Stimulated activated CD4-positive, alpha-beta T cell treated with anti-CD3 and anti-CD28 coated beads, Interleukin-15, amount 100 ng/mL, for 48 hours (primary cell): ENCODE measurements at regions not wholly inside any gene's neighbourhood (a gene's known extent, or its start where the extent isn't known, plus 50 kb on each side); places are given as distances from the start of the nearest gene placed in this dataset.
"Not testable (repeated sequence)": the region's sequence is repeated elsewhere in the genome, so short reads cannot be mapped to it uniquely, and the experiment has no call there.

Source experiments
- DNase-seq, 2 donors: peaks; one replicate each; pipeline ENCODE4 v3.0.0-alpha.2; 2020; ENCODE audit warnings: low read depth in 2 of 2

- DNase-seq, result no peak
Observed at GRCh38 chr10:80750268-80750667, 212.6 kb downstream of the SH2D4B start.

DNA sequence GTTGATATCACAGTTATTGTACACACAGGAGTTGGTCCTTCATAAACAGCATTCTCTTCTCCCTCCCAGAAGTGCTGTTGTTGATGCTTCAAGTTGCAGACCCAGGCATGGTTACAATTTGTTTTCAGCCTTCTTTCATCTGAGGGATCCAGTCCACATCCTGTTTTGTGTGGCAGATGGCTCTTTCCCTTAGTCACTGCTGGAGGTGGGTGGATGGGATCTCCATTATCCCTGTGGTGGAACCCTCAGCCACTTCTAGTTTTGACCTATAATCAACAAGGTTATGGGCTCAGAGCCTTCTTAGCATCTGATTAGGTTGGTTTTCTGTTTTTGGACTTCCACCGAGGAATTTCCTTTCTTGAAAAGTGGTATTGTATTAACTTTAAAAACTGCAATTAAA is 214.2 kb downstream of the SH2D4B start:
- no peak for DNase-seq

GRCh38 chr10:80753612-80754011 is 215.9 kb downstream of the SH2D4B start:
- no peak for DNase-seq

GRCh38 chr10:80755893-80756292 is 218.2 kb downstream of the SH2D4B start:
- no peak for DNase-seq

- no peak for DNase-seq
Observed at GRCh38 chr10:80759693-80760092, 222.0 kb downstream of the SH2D4B start.

GRCh38 chr10:80760914-80761371 is 223.2 kb downstream of the SH2D4B start:
- DNase-seq, result no peak

DNA sequence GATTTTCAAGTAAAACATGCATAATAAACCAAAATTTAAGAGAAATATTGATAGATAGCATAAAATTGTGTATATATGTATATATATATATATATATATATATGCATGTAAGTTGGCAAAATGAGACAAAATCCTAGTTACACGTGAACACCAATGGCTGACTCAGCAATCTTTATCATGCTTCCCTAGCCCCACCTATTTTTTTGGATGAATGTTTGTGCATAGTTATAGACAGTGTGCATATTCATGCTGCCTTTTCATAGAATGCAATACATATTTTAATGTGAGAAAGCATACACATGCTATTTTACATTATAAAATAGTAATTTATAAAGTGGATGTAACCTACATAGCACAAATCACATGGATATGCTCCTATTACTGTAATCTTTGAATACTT is 230.3 kb downstream of the SH2D4B start:
- DNase-seq, result no peak

DNA sequence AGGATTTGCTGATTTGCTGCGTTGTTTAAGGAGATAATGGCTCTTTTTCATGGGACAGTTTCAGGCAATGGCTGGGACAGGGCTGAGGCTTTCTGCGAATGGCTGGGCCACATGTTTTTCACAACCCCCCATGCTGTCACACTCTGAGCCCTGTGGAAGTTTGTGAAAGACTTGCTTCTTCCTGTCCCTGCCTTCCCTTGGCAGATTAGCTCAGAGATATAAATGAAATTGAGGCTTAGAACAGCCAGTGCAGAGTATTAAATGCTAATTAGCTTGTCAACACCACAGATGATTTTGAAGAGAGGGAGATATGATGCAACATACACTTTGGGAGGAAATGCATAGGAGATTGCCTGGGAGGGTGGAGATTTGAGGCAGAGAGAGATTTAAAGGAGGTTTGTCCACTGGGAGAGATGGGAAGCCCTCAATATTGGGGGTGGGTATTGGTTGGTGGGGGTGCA is 232.0 kb downstream of the SH2D4B start:
- DNase-seq, result no peak

GRCh38 chr10:80770239-80770638 is 232.5 kb downstream of the SH2D4B start:
- no peak for DNase-seq

DNA sequence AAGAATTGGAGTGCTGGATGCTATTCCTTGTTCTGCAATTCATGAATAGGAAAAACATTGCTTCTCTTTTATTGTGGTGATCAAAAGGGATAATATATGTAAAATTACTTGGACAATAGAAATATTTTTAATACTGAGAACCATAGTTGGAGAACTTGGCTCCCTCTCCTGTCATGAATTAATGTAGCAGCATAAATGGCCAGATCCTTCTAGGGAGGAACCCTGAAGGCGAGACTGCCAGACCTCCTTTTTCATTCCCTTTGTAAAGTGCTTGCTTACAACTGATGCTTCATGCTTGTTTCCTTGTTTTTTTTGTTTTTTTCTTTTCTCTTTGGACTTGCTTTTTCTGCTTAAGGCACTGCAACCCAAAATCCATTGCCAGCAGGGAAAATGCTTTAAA is 233.6 kb downstream of the SH2D4B start:
- DNase-seq, result no peak

GRCh38 chr10:80771902-80772555 is 234.3 kb downstream of the SH2D4B start:
- no peak for DNase-seq

DNA sequence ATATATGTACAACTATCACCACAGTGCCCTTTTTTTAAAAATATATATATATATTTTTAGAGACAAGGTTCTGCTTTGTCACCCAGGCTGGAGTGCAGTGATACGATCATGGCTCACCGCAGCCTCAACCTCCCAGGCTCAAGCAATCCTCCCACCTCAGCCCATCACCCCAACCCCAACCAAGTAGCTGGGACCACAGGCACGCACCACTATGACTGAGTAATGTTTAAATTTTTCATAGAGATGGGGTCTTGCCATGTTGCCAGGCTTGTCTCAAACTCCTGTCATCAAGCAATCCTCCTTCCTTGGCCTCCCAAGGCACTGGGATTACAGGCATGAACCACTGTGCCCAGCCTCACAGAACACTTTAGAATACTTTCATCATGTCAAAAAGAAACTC is 234.9 kb downstream of the SH2D4B start:
- no peak for DNase-seq

GRCh38 chr10:80784695-80785094 is 247.0 kb downstream of the SH2D4B start:
- DNase-seq, result no peak

DNA sequence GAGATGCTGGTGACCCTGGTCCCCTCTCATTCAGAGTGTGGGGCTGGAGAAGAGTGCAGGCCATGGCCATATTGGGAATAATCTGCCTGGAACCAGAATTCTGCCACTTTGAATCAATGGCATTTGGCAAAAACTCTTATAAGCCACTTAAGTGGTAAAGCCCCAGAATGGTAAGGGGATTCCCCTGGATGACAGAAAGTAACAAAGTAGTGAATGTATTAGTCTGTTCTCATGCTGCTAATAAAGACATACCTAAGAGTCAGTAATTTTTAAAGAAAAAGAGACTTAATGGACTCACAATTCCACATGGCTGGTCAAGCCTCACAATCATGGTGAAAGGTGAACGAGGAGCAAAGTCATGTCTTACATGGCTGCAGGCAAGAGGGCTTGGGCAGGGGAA is 248.6 kb downstream of the SH2D4B start:
- no peak for DNase-seq

GRCh38 chr10:80787952-80788351 is 250.2 kb downstream of the SH2D4B start:
- no peak for DNase-seq

GRCh38 chr10:80794994-80795393 is 257.3 kb downstream of the SH2D4B start:
- no peak for DNase-seq

DNA sequence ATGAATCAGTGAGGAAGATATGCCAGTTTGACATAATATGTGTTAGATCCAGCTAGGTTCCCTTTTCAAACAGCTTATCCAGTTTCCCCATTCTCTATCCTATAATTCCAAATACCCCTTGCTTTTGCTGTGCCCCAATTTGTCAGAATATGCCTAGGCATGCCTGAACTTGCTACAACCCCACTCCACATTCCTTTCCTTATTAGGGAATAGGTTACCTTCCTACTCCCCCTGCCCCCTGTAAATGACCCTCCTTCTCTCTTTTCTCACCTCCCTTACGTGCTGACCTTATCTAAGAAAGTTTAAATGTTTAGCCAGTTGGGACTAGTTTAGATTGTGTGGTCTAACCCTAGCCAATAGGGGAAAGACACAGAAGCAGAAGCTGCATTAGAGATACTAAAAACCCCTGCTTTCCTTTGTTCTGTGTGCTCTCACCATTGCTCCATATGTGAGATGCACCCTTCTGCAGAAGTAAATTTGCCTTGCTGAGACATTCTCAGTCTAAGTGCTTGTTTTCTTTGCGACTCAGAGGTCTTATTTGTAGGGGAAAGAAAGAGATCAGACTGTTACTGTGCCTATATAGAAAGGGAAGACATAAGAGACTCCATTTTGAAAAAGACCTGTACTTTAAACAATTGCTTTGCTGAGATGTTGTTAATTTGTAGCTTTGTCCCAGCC is 267.8 kb downstream of the SH2D4B start:
- DNase-seq, result no peak

GRCh38 chr10:80814147-80814652 is 276.5 kb downstream of the SH2D4B start:
- DNase-seq, result no peak

GRCh38 chr10:80829151-80829550 is 291.4 kb downstream of the SH2D4B start:
- DNase-seq, result no peak

DNA sequence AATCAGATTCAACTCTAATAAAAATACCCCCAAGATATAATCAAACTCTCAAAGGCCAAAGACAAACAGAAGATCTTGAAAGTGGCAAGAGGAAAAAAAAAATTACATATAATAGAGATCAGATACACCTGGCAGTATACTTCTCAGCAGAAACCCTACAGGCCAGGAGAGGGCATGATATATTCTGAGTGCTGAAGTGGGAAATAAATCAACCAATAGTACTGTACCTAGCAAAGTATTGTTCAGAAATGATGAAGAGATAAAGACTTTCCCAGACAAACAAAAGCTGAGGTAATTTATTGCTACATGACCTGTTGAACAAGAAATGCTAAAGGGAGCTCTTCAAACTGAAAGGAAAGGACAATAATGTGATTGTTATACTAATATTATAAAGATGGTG is 291.9 kb downstream of the SH2D4B start:
- no peak for DNase-seq

GRCh38 chr10:80832693-80833092 is 295.0 kb downstream of the SH2D4B start:
- not testable (repeated sequence) for DNase-seq

DNA sequence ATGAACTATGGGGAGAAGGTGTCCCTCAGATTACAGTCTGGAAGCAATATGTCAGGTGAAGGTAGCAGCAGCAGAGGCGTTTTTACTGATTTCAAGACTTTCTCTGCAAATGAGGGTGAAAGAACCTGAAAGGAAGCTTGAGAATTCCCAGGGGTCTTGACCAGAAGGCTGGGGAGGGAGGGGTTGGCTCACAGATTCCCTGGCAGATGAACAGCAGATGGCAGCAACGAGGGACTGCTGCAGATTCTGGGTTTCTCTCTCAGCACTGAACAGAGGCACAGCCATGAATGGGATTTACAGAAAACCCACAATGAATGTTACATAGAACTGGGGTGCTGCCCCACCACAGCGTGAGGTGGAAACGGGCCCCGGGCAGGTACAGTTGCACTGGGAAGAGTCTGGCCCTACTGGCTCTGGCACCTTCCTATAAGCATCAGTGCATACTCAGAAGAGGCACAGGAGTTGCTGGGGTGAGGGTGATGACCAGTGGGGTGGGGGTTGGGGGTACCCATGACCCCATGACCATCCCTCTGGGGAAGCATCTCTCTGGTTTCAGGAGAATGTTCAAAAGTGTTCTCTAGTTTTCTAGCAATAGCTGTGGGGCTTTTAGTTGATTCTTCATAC is 317.8 kb downstream of the SH2D4B start:
- no peak for DNase-seq

- no peak for DNase-seq
Observed at GRCh38 chr10:80856186-80856585, 318.5 kb downstream of the SH2D4B start.
